ENCODE measurements at regions not wholly inside any gene's neighbourhood (a gene's known extent, or its start where the extent isn't known, plus 50 kb on each side); places are given as distances from the start of the nearest gene placed in this dataset.
"Not testable (repeated sequence)": the region's sequence is repeated elsewhere in the genome, so short reads cannot be mapped to it uniquely, and the experiment has no call there.

GRCh38 chr7:80999100-80999499, 80.2 kb upstream of the SEMA3C start:
- WGBS, result 66% methylated on average over 3 of the region's 3 CpGs
- Histone ChIP-seq H3K27me3 (ENCODE audit: control insufficient read depth in 4 of 4, insufficient read depth in 4 of 4, low read length in 3 of 4) (no peaks in the 10 kb centered on the region), H3K9me3 (ENCODE audit: control insufficient read depth in 4 of 4, low read length in 3 of 4) (no peaks in the 10 kb centered on the region), H3K4me3 (ENCODE audit: low read depth in 1 of 3, low read length in 3 of 3) (no peak overlapping the region), H3K36me3 (ENCODE audit: control insufficient read depth in 4 of 4, insufficient read depth in 3 of 4, low read depth in 1 of 4, low read length in 3 of 4) (no peaks in the 10 kb centered on the region), H3K4me1 (ENCODE audit: control insufficient read depth in 4 of 4, insufficient read depth in 4 of 4, low read length in 3 of 4) (no peaks in the 10 kb centered on the region), H3K9ac (ENCODE audit: low read depth in 1 of 2, low read length in 2 of 2) (no peak overlapping the region), H3K27ac (ENCODE audit: low read depth in 1 of 2, low read length in 2 of 2) (no peak overlapping the region)
- DNase-seq (ENCODE audit: low spot score), result no peak
- TF ChIP-seq GABPA (IDR thresholded peaks at IDR 0.05 in 1 of 2, conservative IDR thresholded peaks at IDR 0.05 in 1 of 2), result no peak
- no peak for TF ChIP-seq NR2F2 (IDR thresholded peaks at IDR 0.05)
- TF ChIP-seq, protein P1, sequence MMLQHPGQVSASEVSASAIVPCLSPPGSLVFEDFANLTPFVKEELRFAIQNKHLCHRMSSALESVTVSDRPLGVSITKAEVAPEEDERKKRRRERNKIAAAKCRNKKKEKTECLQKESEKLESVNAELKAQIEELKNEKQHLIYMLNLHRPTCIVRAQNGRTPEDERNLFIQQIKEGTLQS (IDR thresholded peaks at IDR 0.05), result no peak
- no peak for TF ChIP-seq HNF4A (conservative IDR thresholded peaks at IDR 0.05)
- TF ChIP-seq, protein P2, sequence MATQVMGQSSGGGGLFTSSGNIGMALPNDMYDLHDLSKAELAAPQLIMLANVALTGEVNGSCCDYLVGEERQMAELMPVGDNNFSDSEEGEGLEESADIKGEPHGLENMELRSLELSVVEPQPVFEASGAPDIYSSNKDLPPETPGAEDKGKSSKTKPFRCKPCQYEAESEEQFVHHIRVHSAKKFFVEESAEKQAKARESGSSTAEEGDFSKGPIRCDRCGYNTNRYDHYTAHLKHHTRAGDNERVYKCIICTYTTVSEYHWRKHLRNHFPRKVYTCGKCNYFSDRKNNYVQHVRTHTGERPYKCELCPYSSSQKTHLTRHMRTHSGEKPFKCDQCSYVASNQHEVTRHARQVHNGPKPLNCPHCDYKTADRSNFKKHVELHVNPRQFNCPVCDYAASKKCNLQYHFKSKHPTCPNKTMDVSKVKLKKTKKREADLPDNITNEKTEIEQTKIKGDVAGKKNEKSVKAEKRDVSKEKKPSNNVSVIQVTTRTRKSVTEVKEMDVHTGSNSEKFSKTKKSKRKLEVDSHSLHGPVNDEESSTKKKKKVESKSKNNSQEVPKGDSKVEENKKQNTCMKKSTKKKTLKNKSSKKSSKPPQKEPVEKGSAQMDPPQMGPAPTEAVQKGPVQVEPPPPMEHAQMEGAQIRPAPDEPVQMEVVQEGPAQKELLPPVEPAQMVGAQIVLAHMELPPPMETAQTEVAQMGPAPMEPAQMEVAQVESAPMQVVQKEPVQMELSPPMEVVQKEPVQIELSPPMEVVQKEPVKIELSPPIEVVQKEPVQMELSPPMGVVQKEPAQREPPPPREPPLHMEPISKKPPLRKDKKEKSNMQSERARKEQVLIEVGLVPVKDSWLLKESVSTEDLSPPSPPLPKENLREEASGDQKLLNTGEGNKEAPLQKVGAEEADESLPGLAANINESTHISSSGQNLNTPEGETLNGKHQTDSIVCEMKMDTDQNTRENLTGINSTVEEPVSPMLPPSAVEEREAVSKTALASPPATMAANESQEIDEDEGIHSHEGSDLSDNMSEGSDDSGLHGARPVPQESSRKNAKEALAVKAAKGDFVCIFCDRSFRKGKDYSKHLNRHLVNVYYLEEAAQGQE (IDR thresholded peaks at IDR 0.05), result no peak
- no peak for TF ChIP-seq TAF1 (conservative IDR thresholded peaks at IDR 0.05)
- TF ChIP-seq, protein P3, sequence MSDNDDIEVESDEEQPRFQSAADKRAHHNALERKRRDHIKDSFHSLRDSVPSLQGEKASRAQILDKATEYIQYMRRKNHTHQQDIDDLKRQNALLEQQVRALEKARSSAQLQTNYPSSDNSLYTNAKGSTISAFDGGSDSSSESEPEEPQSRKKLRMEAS (IDR thresholded peaks at IDR 0.05), result no peak

GRCh38 chr7:80997841-80998240, 79.0 kb upstream of the SEMA3C start:
- no peak overlapping the region for H3K9ac ChIP-seq (ENCODE audit: low read depth in 1 of 2, low read length in 2 of 2)
- no peaks in the 10 kb centered on the region for H3K36me3 ChIP-seq (ENCODE audit: control insufficient read depth in 4 of 4, insufficient read depth in 3 of 4, low read depth in 1 of 4, low read length in 3 of 4)
- H3K9me3 ChIP-seq (ENCODE audit: control insufficient read depth in 4 of 4, low read length in 3 of 4), result no peaks in the 10 kb centered on the region
- no peaks in the 10 kb centered on the region for H3K27me3 ChIP-seq (ENCODE audit: control insufficient read depth in 4 of 4, insufficient read depth in 4 of 4, low read length in 3 of 4)
- H3K4me1 ChIP-seq (ENCODE audit: control insufficient read depth in 4 of 4, insufficient read depth in 4 of 4, low read length in 3 of 4), result no peaks in the 10 kb centered on the region
- TF ChIP-seq, protein P2 (IDR thresholded peaks at IDR 0.05), result no peak
- TF ChIP-seq RAD21 (IDR thresholded peaks at IDR 0.05), result no peak
- no peak overlapping the region for H3K4me3 ChIP-seq (ENCODE audit: low read depth in 1 of 3, low read length in 3 of 3)
- 84% methylated on average over 7 of the region's 7 CpGs for WGBS
- DNase-seq (ENCODE audit: low spot score), result no peak
- H3K27ac ChIP-seq (ENCODE audit: low read depth in 1 of 2, low read length in 2 of 2), result no peak overlapping the region

GRCh38 chr7:80996236-80996635, 77.4 kb upstream of the SEMA3C start:
- WGBS, result 77% methylated on average over 2 of the region's 2 CpGs
- H3K36me3 ChIP-seq (ENCODE audit: control insufficient read depth in 4 of 4, insufficient read depth in 3 of 4, low read depth in 1 of 4, low read length in 3 of 4); DNase-seq (ENCODE audit: low spot score); H3K27me3 ChIP-seq (ENCODE audit: control insufficient read depth in 4 of 4, insufficient read depth in 4 of 4, low read length in 3 of 4); H3K4me1 ChIP-seq (ENCODE audit: control insufficient read depth in 4 of 4, insufficient read depth in 4 of 4, low read length in 3 of 4); H3K27ac ChIP-seq (ENCODE audit: low read depth in 1 of 2, low read length in 2 of 2); H3K9me3 ChIP-seq (ENCODE audit: control insufficient read depth in 4 of 4, low read length in 3 of 4); H3K9ac ChIP-seq (ENCODE audit: low read depth in 1 of 2, low read length in 2 of 2); H3K4me3 ChIP-seq (ENCODE audit: low read depth in 1 of 3, low read length in 3 of 3): not testable (repeated sequence)
